KMS-11 (cell line): ENCODE measurements at regions not wholly inside any gene's neighbourhood (a gene's known extent, or its start where the extent isn't known, plus 50 kb on each side); places are given as distances from the start of the nearest gene placed in this dataset.

Source experiments
- H2AFZ ChIP-seq: fragments of 200-600 bp; sonication (generic); 2 replicates; pipeline ENCODE4 v1.6.1; 2016; ENCODE audit warnings: antibody characterized with exemption, mixed run types, low read depth
- H3K27ac ChIP-seq: fragments of 200-600 bp; sonication (generic); 2 replicates; pipeline ENCODE4 v1.6.1; 2016; ENCODE audit warnings: mild to moderate bottlenecking, mixed run types
- H3K27me3 ChIP-seq: fragments of 200-600 bp; sonication (generic); 2 replicates; pipeline ENCODE4 v1.6.1; 2017; ENCODE audit warnings: mild to moderate bottlenecking, low read depth, mixed run types, moderate library complexity; ENCODE audit not compliant: insufficient read depth
- H3K36me3 ChIP-seq: fragments of 200-600 bp; sonication (generic); 2 replicates; pipeline ENCODE4 v1.6.1; 2017; ENCODE audit warnings: mild to moderate bottlenecking, mixed run types; ENCODE audit not compliant: insufficient read depth
- H3K4me1 ChIP-seq: fragments of 200-600 bp; sonication (generic); 2 replicates; pipeline ENCODE4 v1.6.1; 2016; ENCODE audit warnings: mild to moderate bottlenecking, low read depth, mixed run types; ENCODE audit not compliant: poor library complexity, severe bottlenecking
- H3K4me2 ChIP-seq: fragments of 200-600 bp; sonication (generic); 2 replicates; pipeline ENCODE4 v1.7.0; 2016; ENCODE audit warnings: mild to moderate bottlenecking, mixed run types
- H3K4me3 ChIP-seq: fragments of 200-600 bp; sonication (generic); IDR thresholded peaks from 2 replicates; pipeline ENCODE4 v1.6.1; 2017; ENCODE audit warnings: low read depth, low read length, mixed read lengths; ENCODE audit not compliant: insufficient read depth
- H3K79me2 ChIP-seq: fragments of 200-600 bp; sonication (generic); 2 replicates; pipeline ENCODE4 v1.6.1; 2016; ENCODE audit warnings: low read depth, mixed run types; ENCODE audit not compliant: insufficient read depth
- H3K9ac ChIP-seq: fragments of 200-600 bp; sonication (generic); 2 replicates; pipeline ENCODE4 v1.6.1; 2016; ENCODE audit warnings: mild to moderate bottlenecking, mixed run types
- H4K20me1 ChIP-seq: fragments of 200-600 bp; sonication (generic); 2 replicates; pipeline ENCODE4 v1.6.1; 2016; ENCODE audit warnings: mild to moderate bottlenecking, mixed run types; ENCODE audit not compliant: insufficient read depth
- CTCF ChIP-seq: fragments of 200-600 bp; sonication (generic); conservative IDR thresholded peaks from 2 replicates; pipeline ENCODE4 v1.6.1; 2017; ENCODE audit warnings: low read depth, mild to moderate bottlenecking, antibody characterized with exemption, low read length, moderate library complexity, mixed read lengths

- H3K36me3 ChIP-seq = no peaks in the 10 kb centered on the region
- H3K27ac ChIP-seq = no peak overlapping the region
- no peak overlapping the region for H2AFZ ChIP-seq
- H3K27me3 ChIP-seq = no peaks in the 10 kb centered on the region
- H3K4me1 ChIP-seq = peaks cover 7% of the 10 kb centered on the region
- no peak for TF ChIP-seq CTCF
- H3K4me2 ChIP-seq = no peak overlapping the region
- H3K4me3 ChIP-seq = no peak overlapping the region
- no peaks in the 10 kb centered on the region for H3K79me2 ChIP-seq
- no peak overlapping the region for H3K9ac ChIP-seq
- H4K20me1 ChIP-seq = no peaks in the 10 kb centered on the region
These were observed 225.9 kb upstream of the PLEKHG7 start for GRCh38 chr12:92476844-92477243.

- TF ChIP-seq CTCF = no peak
- no peaks in the 10 kb centered on the region for H3K79me2 ChIP-seq
- H3K27ac ChIP-seq = no peak overlapping the region
- H2AFZ ChIP-seq = no peak overlapping the region
- no peak overlapping the region for H3K4me2 ChIP-seq
- peaks cover 40% of the 10 kb centered on the region for H3K4me1 ChIP-seq
- no peaks in the 10 kb centered on the region for H3K27me3 ChIP-seq
- H3K4me3 ChIP-seq = no peak overlapping the region
- no peaks in the 10 kb centered on the region for H4K20me1 ChIP-seq
- H3K9ac ChIP-seq = no peak overlapping the region
- H3K36me3 ChIP-seq = no peaks in the 10 kb centered on the region
These were observed 229.2 kb upstream of the PLEKHG7 start for GRCh38 chr12:92473564-92473963.

GRCh38 chr12:92472201-92472600 is 230.6 kb upstream of the PLEKHG7 start:
- H4K20me1 ChIP-seq = no peaks in the 10 kb centered on the region
- H3K27me3 ChIP-seq = no peaks in the 10 kb centered on the region
- peak overlapping the region; percentile 36 for H3K4me2 ChIP-seq
- no peaks in the 10 kb centered on the region for H3K79me2 ChIP-seq
- no peak overlapping the region for H3K9ac ChIP-seq
- no peak for TF ChIP-seq CTCF
- no peak overlapping the region for H3K4me3 ChIP-seq
- no peak overlapping the region for H2AFZ ChIP-seq
- H3K27ac ChIP-seq = no peak overlapping the region
- no peaks in the 10 kb centered on the region for H3K36me3 ChIP-seq
- H3K4me1 ChIP-seq = peaks cover 53% of the 10 kb centered on the region

- Histone ChIP-seq H3K4me3 (no peak overlapping the region), H3K79me2 (no peaks in the 10 kb centered on the region), H3K36me3 (no peaks in the 10 kb centered on the region), H3K27ac (no peak overlapping the region), H3K4me2 (peak overlapping the region; percentile 36), H3K27me3 (no peaks in the 10 kb centered on the region), H4K20me1 (no peaks in the 10 kb centered on the region), H2AFZ (no peak overlapping the region), H3K9ac (no peak overlapping the region), H3K4me1 (peaks cover 60% of the 10 kb centered on the region)
- TF ChIP-seq CTCF = no peak
These were observed 231.2 kb upstream of the PLEKHG7 start for GRCh38 chr12:92471551-92471950.
